Heart left ventricle (tissue), 16 donors: ENCODE measurements at regions not wholly inside any gene's neighbourhood (a gene's known extent, or its start where the extent isn't known, plus 50 kb on each side); places are given as distances from the start of the nearest gene placed in this dataset.

Experiments used
- ATAC-seq, 4 donors: fragments of 200-7000 bp; cut with Tn5 transposase; one replicate each; pipeline ENCODE4 v1.9.1; 2020 to 2022; ENCODE audit warnings: moderate library complexity in 4 of 4, mild to moderate bottlenecking in 3 of 4, moderate number of reproducible peaks in 1 of 4
- DNase-seq, 5 donors: peaks; one replicate each; pipeline ENCODE4 v3.0.0-alpha.2; 2020
- H3K27ac ChIP-seq, 12 donors: fragments of 200-600 bp; sonication (generic) in 4 of 12; one replicate each; pipeline versions ENCODE4 v1.5.0 to v1.8.0; 2016 to 2022; ENCODE audit warnings: mild to moderate bottlenecking in 2 of 12
- H3K27me3 ChIP-seq, 9 donors: fragments of 200-600 bp; sonication (generic) in 2 of 9; one replicate each; pipeline versions ENCODE4 v1.5.1 to v1.8.0; 2016 to 2022; ENCODE audit warnings: mild to moderate bottlenecking in 3 of 9
- H3K36me3 ChIP-seq, 9 donors: fragments of 200-600 bp; sonication (generic) in 2 of 9; one replicate each; pipeline versions ENCODE4 v1.5.0 to v1.8.0; 2018 to 2022; ENCODE audit warnings: mild to moderate bottlenecking in 2 of 9
- H3K4me1 ChIP-seq, 12 donors: fragments of 200-600 bp; sonication (generic) in 4 of 12; one replicate each; pipeline versions ENCODE4 v1.5.0 to v1.8.0; 2016 to 2022; ENCODE audit warnings: mild to moderate bottlenecking in 3 of 12
- H3K4me3 ChIP-seq, 12 donors: fragments of 200-600 bp; sonication (generic) in 4 of 12; one replicate each; pipeline versions ENCODE4 v1.5.0 to v1.8.0; 2017 to 2022; ENCODE audit warnings: mild to moderate bottlenecking in 9 of 12, moderate library complexity in 4 of 12
- H3K9me3 ChIP-seq, 12 donors: fragments of 200-600 bp; sonication (generic) in 4 of 12; one replicate each; pipeline versions ENCODE4 v1.5.0 to v1.8.0; 2016 to 2022; ENCODE audit warnings: mild to moderate bottlenecking in 1 of 12
- CTCF ChIP-seq, 12 donors: fragments of 200-600 bp; sonication (generic) in 4 of 12; IDR thresholded peaks; one replicate each; pipeline versions ENCODE4 v1.5.0 to v1.8.0; 2018 to 2022; ENCODE audit warnings: antibody characterized with exemption in 12 of 12, mild to moderate bottlenecking in 5 of 12
- POLR2A ChIP-seq, 2 donors: fragments of 450-650 bp; IDR thresholded peaks; one replicate each; pipeline ENCODE4 v1.6.1; 2017; ENCODE audit warnings: antibody characterized with exemption in 2 of 2, mild to moderate bottlenecking in 2 of 2, moderate library complexity in 2 of 2
- WGBS, 4 donors: extraction: QIAGEN DNeasy Blood & Tissue Kit in 2 of 4; methylation state at CpG; one replicate each; pipeline versions ENCODE4 v1.1.5 to v1.1.7; 2013 to 2018; 5-methylcytosine and 5-hydroxymethylcytosine counted together
- intact Hi-C, 10 donors: fragments of 100-400 bp; cut with DNase I; formaldehyde crosslinking; loops; one replicate each; pipeline versions ENCODE4 v1.11.1 to v1.14.2; 2022
- donor health status: ischemic (EF 13 %, LVEDD 7.1; RV severe dilation, severe dysfunction).
- donor health status: healthy with polysubstance abuse.
- donor health status: DM: no; HTN: yes; CAD: no.
- donor health status: DM: no; HTN: no; CAD: no.
- donor health status: ischemic (EF 25% LVEDD 6.9; RV normal size, moderate dysfunction).
- donor health status: ischemic (EF 25% LVEDD 5.7; RV mildly dilated, moderate dysfunction).
- donor health status: healthy.
- donor health status: DM: yes; HTN: yes; CAD: no.
- donor health status: ischemic (EF 35%, LVEDD 5.7; RV mildly dilated, moderate dysfunction).
- donor health status: nonischemic (EF 11% LVEDD 7.7; RV severe dilation, severe dysfunction).
- donor health status: DM: yes; HTN: yes; CAD: no.
- donor health status: PGD.
- donor health status: ischemic (EF 29% LVEDD 5.4; RV normal size, mild dysfunction).
- donor health status: nonischemic (EF 23%, LVEDD 6.1; RV moderate dilation, normal function).

GRCh38 chr4:81609844-81610243 lies 138.1 kb upstream of the RASGEF1B start:
- Histone ChIP-seq H3K4me3 (no peak overlapping the region), H3K4me1 (peaks cover 0 to 28% (median 1%) of the 10 kb centered on the region in 12 donors), H3K27me3 (no peaks in the 10 kb centered on the region), H3K36me3 (no peaks in the 10 kb centered on the region), H3K27ac (no peak overlapping the region), H3K9me3 (no peaks in the 10 kb centered on the region)
- intact Hi-C loops = loop anchor here in 1 of 10 donors (10.0 kb wide), 1 partner anchor 135 kb away; the partner anchor contains the start of gene RASGEF1B
- DNase-seq (no peak), ATAC-seq (no peak)
- WGBS, 4 donors = 90 to 95% (median 93%) methylated on average over 2 of the region's 2 CpGs
- TF ChIP-seq POLR2A (IDR thresholded peaks at IDR 0.05) (no peak), CTCF (IDR thresholded peaks at IDR 0.05) (no peak)

- H3K4me3 ChIP-seq = no peak overlapping the region
- H3K4me1 ChIP-seq = peaks cover 0 to 28% (median 1%) of the 10 kb centered on the region in 12 donors
- DNase-seq (no peak), ATAC-seq (no peak)
- H3K36me3 ChIP-seq = no peaks in the 10 kb centered on the region
- TF ChIP-seq CTCF (IDR thresholded peaks at IDR 0.05) (no peak), POLR2A (IDR thresholded peaks at IDR 0.05) (no peak)
- H3K27ac ChIP-seq = no peak overlapping the region
- H3K9me3 ChIP-seq = no peaks in the 10 kb centered on the region
- H3K27me3 ChIP-seq = no peaks in the 10 kb centered on the region
- intact Hi-C loops = loop anchor here in 1 of 10 donors (10.0 kb wide), 1 partner anchor 133 kb away; the partner anchor contains the start of gene RASGEF1B
- 92 to 97% (median 94%) methylated on average over 3 of the region's 3 CpGs for WGBS, 4 donors
Observed at GRCh38 chr4:81607950-81608349, 136.2 kb upstream of the RASGEF1B start.

- WGBS, 4 donors = 44 to 48% (median 45%) methylated on average over 4 of the region's 4 CpGs
- peak in 3 of 5 donors; percentile 21 to 47 (median 27) for DNase-seq
- H3K27ac ChIP-seq = peak overlapping the region in 2 of 12 donors; percentile 4 to 67
Observed at GRCh38 chr4:81606801-81607501, 135.2 kb upstream of the RASGEF1B start.

More at GRCh38 chr4:81606801-81607501, 135.2 kb upstream of the RASGEF1B start:
- TF ChIP-seq POLR2A (IDR thresholded peaks at IDR 0.05) = no peak
- no peak for TF ChIP-seq CTCF (IDR thresholded peaks at IDR 0.05)
- ATAC-seq = peak; percentile 42 to 93 (median 90)
- Histone ChIP-seq H3K27me3 (no peaks in the 10 kb centered on the region), H3K9me3 (no peaks in the 10 kb centered on the region), H3K4me1 (peaks cover 0 to 28% (median 1%) of the 10 kb centered on the region in 12 donors), H3K4me3 (no peak overlapping the region), H3K36me3 (no peaks in the 10 kb centered on the region)
- intact Hi-C loops = loop anchor here in 1 of 10 donors (10.0 kb wide), 1 partner anchor 132 kb away; the partner anchor contains the start of gene RASGEF1B
